HepG2 (cell line): ENCODE measurements at regions not wholly inside any gene's neighbourhood (a gene's known extent, or its start where the extent isn't known, plus 50 kb on each side); places are given as distances from the start of the nearest gene placed in this dataset.

Experiments used
- ATAC-seq: fragments of 200-7000 bp; cut with Tn5 transposase; 3 replicates; pipeline ENCODE4 v1.9.1; 2020; ENCODE audit warnings: mild to moderate bottlenecking, moderate library complexity
- BruUV-seq: library from RNA; stranded (reverse); fragments of 400-500 nt; replicated peaks from 2 replicates; lab custom pipeline; 2021; lab: Mats Ljungman, UMichigan
- CTCF ChIA-PET: fragments of 300-600 bp; formaldehyde crosslinking; extraction: SDS; loops from one replicate; lab custom pipeline; 2021; ENCODE audit warnings: low total read pairs, inconsistent platforms, low intra/inter-chr PET ratio; lab: Yijun Ruan, JAX
- POLR2A ChIA-PET: fragments of 350-600 bp; sonication (Branson Sonifier 250); formaldehyde crosslinking; loops from one replicate; lab custom pipeline; 2020; ENCODE audit warnings: antibody characterized with exemption, inconsistent platforms; lab: Yijun Ruan, JAX
- DNase-seq: peaks from one replicate; pipeline ENCODE4 v3.0.0-alpha.2; 2015; ENCODE audit warnings: low spot score
- FAIRE-seq: peaks from 3 replicates; lab custom pipeline; 2011; peaks lifted over from hg19 to GRCh38; lab: Jason Lieb, UNC
- H2AFZ ChIP-seq: one replicate; pipeline ENCODE4 v1.6.1; 2011; ENCODE audit warnings: low read length, inconsistent platforms
- H3K27ac ChIP-seq: fragments of 300-600 bp; 3 replicates; pipeline ENCODE4 v1.8.0; 2011; ENCODE audit warnings: mixed run types, mild to moderate bottlenecking, mixed read lengths, low read length, inconsistent platforms; ENCODE audit not compliant: insufficient read depth; ENCODE audit errors: extremely low read length
- H3K27me3 ChIP-seq, 2 experiments: fragments of 200-600 bp in 1 of 2; 2 replicates in 1 of 2; 3 replicates in 1 of 2; pipeline versions ENCODE4 v1.6.0 to v1.8.0; 2011; ENCODE audit warnings: low read length in 2 of 2, mild to moderate bottlenecking in 2 of 2, moderate library complexity in 2 of 2, inconsistent platforms in 1 of 2; ENCODE audit not compliant: insufficient read depth in 2 of 2, control insufficient read depth in 1 of 2
- H3K36me3 ChIP-seq, 2 experiments: fragments of 200-600 bp in 1 of 2; replicated peaks in 1 of 2; 2 replicates in 1 of 2; 3 replicates in 1 of 2; pipeline versions ENCODE4 v1.5.1 to v1.8.0; 2011; ENCODE audit warnings: low read length in 2 of 2, inconsistent platforms in 1 of 2; ENCODE audit not compliant: insufficient read depth in 2 of 2, control insufficient read depth in 1 of 2
- H3K4me1 ChIP-seq: 2 replicates; pipeline ENCODE4 v1.5.1; 2012; ENCODE audit warnings: low read length, inconsistent platforms; ENCODE audit not compliant: insufficient read depth
- H3K4me2 ChIP-seq: 2 replicates; pipeline ENCODE4 v1.6.0; 2011; ENCODE audit warnings: low read depth, low read length, inconsistent platforms
- H3K4me3 ChIP-seq, 3 experiments: fragments of 200-600 bp in 1 of 3; sonication (generic), shearing (Covaris generic) in 1 of 3; replicated peaks in 1 of 3; 2 replicates each; pipeline ENCODE4 v1.5.1; 2011 to 2016; ENCODE audit warnings: low read length in 3 of 3, inconsistent platforms in 2 of 3, low read depth in 2 of 3, mild to moderate bottlenecking in 2 of 3, control low read depth in 1 of 3, mixed read lengths in 1 of 3; ENCODE audit not compliant: insufficient read depth in 1 of 3
- H3K79me2 ChIP-seq: one replicate; pipeline ENCODE4 v1.6.1; 2011; ENCODE audit warnings: low read length, inconsistent platforms; ENCODE audit not compliant: insufficient read depth
- H3K9ac ChIP-seq: 2 replicates; pipeline ENCODE4 v1.6.0; 2011; ENCODE audit warnings: mild to moderate bottlenecking, low read depth, low read length, inconsistent platforms; ENCODE audit not compliant: insufficient read depth
- H3K9me3 ChIP-seq: 2 replicates; pipeline ENCODE4 v1.5.1; 2012; ENCODE audit warnings: mild to moderate bottlenecking, low read length
- H4K20me1 ChIP-seq: 2 replicates; pipeline ENCODE4 v1.6.0; 2011; ENCODE audit warnings: inconsistent platforms, mild to moderate bottlenecking, low read length, moderate library complexity; ENCODE audit not compliant: insufficient read depth
- BCL6 ChIP-seq: IDR thresholded peaks from 2 replicates; pipeline ENCODE4 v1.6.1; 2016; ENCODE audit warnings: missing genetic modification reagents, missing compliant biosample characterization
- CBX2 ChIP-seq, 2 experiments: fragments of 200-600 bp in 1 of 2; sonication (generic); formaldehyde crosslinking in 1 of 2; IDR thresholded peaks; 2 replicates each; pipeline versions ENCODE4 v1.7.0 to v1.8.1; 2018 to 2022; ENCODE audit warnings: low read depth in 2 of 2, low read length in 1 of 2, mild to moderate bottlenecking in 1 of 2, missing genetic modification reagents in 1 of 2
- CHD4 ChIP-seq: fragments of 200-600 bp; sonication (generic); IDR thresholded peaks from 2 replicates; pipeline ENCODE4 v1.7.0; 2017; ENCODE audit warnings: mild to moderate bottlenecking, low read length, borderline replicate concordance
- CREB1 ChIP-seq, 2 experiments: fragments of 450-650 bp in 1 of 2; IDR thresholded peaks; 2 replicates each; pipeline ENCODE4 v1.6.1; 2016 to 2017; ENCODE audit warnings: control low read depth in 1 of 2, mild to moderate bottlenecking in 1 of 2, missing compliant biosample characterization in 1 of 2, missing genetic modification characterization in 1 of 2
- EEA1 ChIP-seq: sonication (generic); formaldehyde crosslinking; IDR thresholded peaks from 2 replicates; pipeline ENCODE4 v1.5.1; 2020; ENCODE audit warnings: mild to moderate bottlenecking, missing genetic modification reagents, borderline replicate concordance
- ELF4 ChIP-seq: sonication (generic); formaldehyde crosslinking; IDR thresholded peaks from 2 replicates; pipeline ENCODE4 v1.5.0; 2020; ENCODE audit warnings: missing genetic modification reagents, mild to moderate bottlenecking, moderate library complexity, borderline replicate concordance
- FOXJ3 ChIP-seq: sonication (generic); formaldehyde crosslinking; IDR thresholded peaks from 2 replicates; pipeline ENCODE4 v1.4.0; 2020; ENCODE audit warnings: missing genetic modification reagents, mild to moderate bottlenecking, borderline replicate concordance
- PAX8 ChIP-seq: sonication (generic); formaldehyde crosslinking; IDR thresholded peaks from 2 replicates; pipeline ENCODE4 v1.8.0; 2022; ENCODE audit warnings: mild to moderate bottlenecking, missing genetic modification reagents, borderline replicate concordance
- PRMT3 ChIP-seq: sonication (generic); formaldehyde crosslinking; IDR thresholded peaks from 2 replicates; pipeline ENCODE4 v1.8.1; 2022; ENCODE audit warnings: low read depth, mild to moderate bottlenecking, moderate library complexity, missing genetic modification reagents, borderline replicate concordance
- ZBTB1 ChIP-seq: sonication (generic); formaldehyde crosslinking; IDR thresholded peaks from 2 replicates; pipeline ENCODE4 v1.4.0; 2020; ENCODE audit warnings: missing genetic modification reagents, borderline replicate concordance
- ZFY ChIP-seq: sonication (generic); formaldehyde crosslinking; IDR thresholded peaks from 2 replicates; pipeline ENCODE4 v1.4.0; 2020; ENCODE audit warnings: missing genetic modification reagents
- ZNF124 ChIP-seq: sonication (generic); formaldehyde crosslinking; IDR thresholded peaks from 2 replicates; pipeline ENCODE4 v1.4.0; 2020; ENCODE audit warnings: missing genetic modification reagents
- ZNF235 ChIP-seq: sonication (generic); formaldehyde crosslinking; IDR thresholded peaks from 2 replicates; pipeline ENCODE4 v1.8.1; 2023; ENCODE audit warnings: mild to moderate bottlenecking, missing genetic modification reagents, borderline replicate concordance
- ZNF44 ChIP-seq: sonication (generic); formaldehyde crosslinking; IDR thresholded peaks from 2 replicates; pipeline ENCODE4 v1.5.1; 2020; ENCODE audit warnings: mild to moderate bottlenecking, missing genetic modification reagents
- ZNF7 ChIP-seq: IDR thresholded peaks from 2 replicates; pipeline ENCODE4 v1.6.1; 2016; ENCODE audit warnings: missing biosample characterization, missing genetic modification reagents
- in situ Hi-C: cut with HindIII; loops from 2 replicates; pipeline ENCODE4 v1.10.0; 2017; ENCODE audit warnings: low pct_unique_long_range_greater_than_20kb; ENCODE audit not compliant: extremely low pct_ligation_motif_present
- intact Hi-C: fragments of 100-400 bp; cut with micrococcal nuclease; formaldehyde crosslinking; loops from one replicate; pipeline ENCODE4 v1.10.0; 2022; ENCODE audit not compliant: unreplicated experiment
- TF ChIP-seq, protein P1 (sequence below): sonication (generic); formaldehyde crosslinking; IDR thresholded peaks from 2 replicates; pipeline ENCODE4 v1.4.0; 2020; ENCODE audit warnings: missing genetic modification reagents, borderline replicate concordance
- TF ChIP-seq, protein P2 (sequence below): IDR thresholded peaks from 2 replicates; pipeline ENCODE4 v1.6.1; 2016; ENCODE audit warnings: control low read depth
- TF ChIP-seq, protein P3 (sequence below): sonication (generic); formaldehyde crosslinking; IDR thresholded peaks from 2 replicates; pipeline ENCODE4 v1.4.0; 2020; ENCODE audit warnings: mild to moderate bottlenecking, missing genetic modification reagents

DNA sequence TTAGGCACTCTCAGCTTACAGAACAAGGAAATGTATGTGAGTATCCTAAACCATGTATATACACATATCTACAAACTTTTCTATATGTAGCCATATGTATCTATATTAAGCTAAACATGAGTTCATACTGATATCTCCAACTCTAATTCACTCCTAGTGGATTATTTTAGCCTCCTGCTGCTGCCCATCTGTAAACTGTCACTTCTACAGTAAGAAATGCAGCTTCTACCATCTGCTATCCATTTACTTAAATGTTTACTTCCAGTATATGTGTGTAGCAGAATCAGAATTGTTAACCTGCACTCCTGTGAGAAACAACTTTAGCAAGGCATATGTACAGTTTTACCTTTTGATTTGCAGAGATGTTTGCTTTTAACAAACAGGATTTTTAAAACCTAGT is 478.5 kb upstream of the CBLB start:
- TF ChIP-seq ZNF235 (no peak), FOXJ3 (no peak), ZFY (CRISPR knock-in tag) (no peak), CBX2 (IDR thresholded peaks at IDR 0.05; ENCODE audit: low read depth, low read length) (no peak), CBX2 (CRISPR knock-in tag; IDR thresholded peaks at IDR 0.05; ENCODE audit: low read depth) (no peak), ZBTB1 (CRISPR knock-in tag) (no peak), CREB1 (IDR thresholded peaks at IDR 0.05) (no peak), CREB1 (CRISPR knock-in tag; IDR thresholded peaks at IDR 0.05) (no peak), CHD4 (no peak), BCL6 (no peak), PRMT3 (CRISPR knock-in tag) (no peak), EEA1 (CRISPR knock-in tag) (no peak), ZNF7 (no peak), ZNF124 (CRISPR knock-in tag) (no peak), ZNF44 (CRISPR knock-in tag) (no peak), PAX8 (CRISPR knock-in tag) (no peak), ELF4 (no peak)
- TF ChIP-seq, protein P1, sequence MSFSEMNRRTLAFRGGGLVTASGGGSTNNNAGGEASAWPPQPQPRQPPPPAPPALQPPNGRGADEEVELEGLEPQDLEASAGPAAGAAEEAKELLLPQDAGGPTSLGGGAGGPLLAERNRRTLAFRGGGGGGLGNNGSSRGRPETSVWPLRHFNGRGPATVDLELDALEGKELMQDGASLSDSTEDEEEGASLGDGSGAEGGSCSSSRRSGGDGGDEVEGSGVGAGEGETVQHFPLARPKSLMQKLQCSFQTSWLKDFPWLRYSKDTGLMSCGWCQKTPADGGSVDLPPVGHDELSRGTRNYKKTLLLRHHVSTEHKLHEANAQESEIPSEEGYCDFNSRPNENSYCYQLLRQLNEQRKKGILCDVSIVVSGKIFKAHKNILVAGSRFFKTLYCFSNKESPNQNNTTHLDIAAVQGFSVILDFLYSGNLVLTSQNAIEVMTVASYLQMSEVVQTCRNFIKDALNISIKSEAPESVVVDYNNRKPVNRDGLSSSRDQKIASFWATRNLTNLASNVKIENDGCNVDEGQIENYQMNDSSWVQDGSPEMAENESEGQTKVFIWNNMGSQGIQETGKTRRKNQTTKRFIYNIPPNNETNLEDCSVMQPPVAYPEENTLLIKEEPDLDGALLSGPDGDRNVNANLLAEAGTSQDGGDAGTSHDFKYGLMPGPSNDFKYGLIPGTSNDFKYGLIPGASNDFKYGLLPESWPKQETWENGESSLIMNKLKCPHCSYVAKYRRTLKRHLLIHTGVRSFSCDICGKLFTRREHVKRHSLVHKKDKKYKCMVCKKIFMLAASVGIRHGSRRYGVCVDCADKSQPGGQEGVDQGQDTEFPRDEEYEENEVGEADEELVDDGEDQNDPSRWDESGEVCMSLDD: no peak
- TF ChIP-seq, protein P2, sequence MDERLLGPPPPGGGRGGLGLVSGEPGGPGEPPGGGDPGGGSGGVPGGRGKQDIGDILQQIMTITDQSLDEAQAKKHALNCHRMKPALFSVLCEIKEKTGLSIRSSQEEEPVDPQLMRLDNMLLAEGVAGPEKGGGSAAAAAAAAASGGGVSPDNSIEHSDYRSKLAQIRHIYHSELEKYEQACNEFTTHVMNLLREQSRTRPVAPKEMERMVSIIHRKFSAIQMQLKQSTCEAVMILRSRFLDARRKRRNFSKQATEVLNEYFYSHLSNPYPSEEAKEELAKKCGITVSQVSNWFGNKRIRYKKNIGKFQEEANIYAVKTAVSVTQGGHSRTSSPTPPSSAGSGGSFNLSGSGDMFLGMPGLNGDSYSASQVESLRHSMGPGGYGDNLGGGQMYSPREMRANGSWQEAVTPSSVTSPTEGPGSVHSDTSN (CRISPR knock-in tag): no peak
- TF ChIP-seq, protein P3, sequence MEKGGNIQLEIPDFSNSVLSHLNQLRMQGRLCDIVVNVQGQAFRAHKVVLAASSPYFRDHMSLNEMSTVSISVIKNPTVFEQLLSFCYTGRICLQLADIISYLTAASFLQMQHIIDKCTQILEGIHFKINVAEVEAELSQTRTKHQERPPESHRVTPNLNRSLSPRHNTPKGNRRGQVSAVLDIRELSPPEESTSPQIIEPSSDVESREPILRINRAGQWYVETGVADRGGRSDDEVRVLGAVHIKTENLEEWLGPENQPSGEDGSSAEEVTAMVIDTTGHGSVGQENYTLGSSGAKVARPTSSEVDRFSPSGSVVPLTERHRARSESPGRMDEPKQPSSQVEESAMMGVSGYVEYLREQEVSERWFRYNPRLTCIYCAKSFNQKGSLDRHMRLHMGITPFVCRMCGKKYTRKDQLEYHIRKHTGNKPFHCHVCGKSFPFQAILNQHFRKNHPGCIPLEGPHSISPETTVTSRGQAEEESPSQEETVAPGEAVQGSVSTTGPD (CRISPR knock-in tag): no peak
- no peak for FAIRE-seq
- Histone ChIP-seq H3K9ac (no peak overlapping the region), H3K4me1 (no peaks in the 10 kb centered on the region), H3K36me3 (no peaks in the 10 kb centered on the region), H3K4me2 (no peak overlapping the region), H3K27ac (no peak overlapping the region), H3K79me2 (no peaks in the 10 kb centered on the region), H3K27me3 (no peaks in the 10 kb centered on the region), H3K4me3 (no peak overlapping the region), H3K9me3 (no peaks in the 10 kb centered on the region), H4K20me1 (no peaks in the 10 kb centered on the region), H2AFZ (no peak overlapping the region)
- DNase-seq: no peak
- intact Hi-C loops (no loop called here), in situ Hi-C loops (no loop called here)
- ChIA-PET CTCF (no interaction called here), POLR2A (no interaction called here)
- ATAC-seq: no peak
- no TSS peak for BruUV-seq
